ENCODE measurements at regions not wholly inside any gene's neighbourhood (a gene's known extent, or its start where the extent isn't known, plus 50 kb on each side); places are given as distances from the start of the nearest gene placed in this dataset.

DNA sequence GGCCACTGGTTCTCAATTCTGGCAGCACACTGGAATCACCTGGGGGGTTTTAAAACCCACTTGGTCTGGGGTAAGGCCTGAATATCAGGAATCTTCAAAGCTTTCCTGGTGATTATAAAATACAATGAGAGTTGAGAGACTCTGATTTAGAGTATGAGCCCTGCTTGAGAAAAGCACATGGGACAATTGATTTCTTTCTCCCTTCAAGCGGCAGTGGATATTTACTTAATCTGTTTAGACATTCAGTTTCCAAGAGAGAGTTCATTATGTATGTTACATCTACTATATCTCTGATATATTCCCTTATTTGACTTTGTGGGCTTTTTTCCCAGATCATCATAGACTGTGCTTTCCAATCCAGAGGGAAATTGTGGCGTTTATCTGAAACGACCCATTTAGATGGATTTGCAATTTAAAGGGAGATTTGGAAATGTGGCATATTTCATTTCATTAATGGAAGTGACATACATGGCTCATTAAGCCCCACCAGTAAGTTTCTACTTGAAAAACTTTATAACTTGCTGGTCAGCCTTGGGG, 171.2 kb upstream of the PFN2 start:
- Histone ChIP-seq H4K20me1 (ENCODE audit: control insufficient read depth, insufficient read depth) (no peaks in the 10 kb centered on the region), H2AFZ (ENCODE audit: control insufficient read depth, low read depth, low read length) (no peak overlapping the region), H3K9me3 (replicated peaks; ENCODE audit: control insufficient read depth, insufficient read depth, low read length) (no peaks in the 10 kb centered on the region; the same call in 1 of the 3 replicates), H3K4me1 (ENCODE audit: control insufficient read depth, insufficient read depth, low read length) (no peaks in the 10 kb centered on the region), H3K79me2 (ENCODE audit: control insufficient read depth, insufficient read depth, low read length) (no peaks in the 10 kb centered on the region), H3K4me2 (ENCODE audit: control insufficient read depth, insufficient read depth) (no peak overlapping the region), H3K27ac (ENCODE audit: control insufficient read depth, insufficient read depth) (no peak overlapping the region), H3K27me3 (replicated peaks in 1 of 2; ENCODE audit: control insufficient read depth in 2 of 2, insufficient read depth in 2 of 2, low read length in 1 of 2) (no peaks in the 10 kb centered on the region), H3K36me3 (ENCODE audit: control insufficient read depth in 2 of 2, insufficient read depth in 2 of 2, low read length in 1 of 2) (no peaks in the 10 kb centered on the region), H3K4me3 (no peak overlapping the region), H3K9ac (ENCODE audit: control insufficient read depth, insufficient read depth, low read length) (no peak overlapping the region)
- no peak for TF ChIP-seq SREBF2 (IDR thresholded peaks at IDR 0.05; ENCODE audit: low read length)
- BruUV-seq (replicated peaks), result no TSS peak
- WGBS (ENCODE audit: insufficient coverage, insufficient replicate concordance, low lambda C conversion rate, missing lambda C conversion rate), result 77% methylated on average over 3 of the region's 3 CpGs
- no peak for DNase-seq (ENCODE audit: low read depth, low spot score)
- intact Hi-C loops (cut with micrococcal nuclease; ENCODE audit: unreplicated experiment) (no loop called here), in situ Hi-C loops (cut with MboI) (no loop called here)
- ATAC-seq, result no peak
- ChIA-PET SMC1A (ENCODE audit: uncharacterized antibody, unreplicated experiment) (interaction anchor here (1.5 kb wide), 1 partner anchor 9 kb away, joined by 5 read pairs; no protein-coding TSS in a partner anchor), POLR2A (no interaction called here), RAD21 (ENCODE audit: unreplicated experiment) (no interaction called here), CTCF (no interaction called here)
- FAIRE-seq, result no peak

DNA sequence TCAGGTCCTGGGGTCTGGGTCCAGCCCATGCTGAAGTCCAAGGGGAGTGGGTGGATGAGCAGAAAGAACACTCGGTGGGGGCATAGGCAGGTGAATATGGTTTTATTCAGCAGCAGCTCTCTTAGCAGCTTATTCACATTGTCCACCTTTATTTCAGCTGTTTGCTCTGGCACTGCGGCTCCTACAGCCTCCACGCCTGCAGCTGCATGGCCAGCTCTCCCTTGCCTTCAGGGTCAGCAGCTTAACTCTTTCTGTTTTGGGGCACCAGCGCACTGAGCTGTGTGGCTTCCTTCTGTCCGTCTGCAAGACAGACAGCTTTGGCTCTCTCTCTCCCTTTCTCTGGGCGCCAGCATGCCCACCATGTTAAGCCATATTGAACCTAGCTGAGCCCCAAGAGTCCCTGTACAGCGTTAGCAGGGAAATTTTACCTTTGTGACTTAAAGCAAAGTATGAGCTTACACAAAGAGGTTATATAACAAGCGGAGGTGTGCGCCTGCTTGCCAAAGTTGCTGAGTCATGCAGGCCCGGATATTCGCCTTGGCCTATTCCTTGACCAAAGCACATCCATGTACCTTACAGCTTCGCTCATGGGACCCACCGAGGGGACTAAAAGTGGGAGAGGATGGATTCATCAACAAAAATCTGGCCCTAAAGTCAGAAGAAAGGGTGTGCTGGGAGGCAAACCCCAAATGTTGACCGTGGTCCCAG, 170.1 kb upstream of the PFN2 start:
- intact Hi-C loops (cut with micrococcal nuclease; ENCODE audit: unreplicated experiment) (no loop called here), in situ Hi-C loops (cut with MboI) (no loop called here)
- no peak for ATAC-seq
- Histone ChIP-seq H3K36me3 (ENCODE audit: control insufficient read depth in 2 of 2, insufficient read depth in 2 of 2, low read length in 1 of 2) (no peaks in the 10 kb centered on the region), H3K27ac (ENCODE audit: control insufficient read depth, insufficient read depth) (no peak overlapping the region), H2AFZ (ENCODE audit: control insufficient read depth, low read depth, low read length) (no peak overlapping the region), H3K27me3 (replicated peaks in 1 of 2; ENCODE audit: control insufficient read depth in 2 of 2, insufficient read depth in 2 of 2, low read length in 1 of 2) (no peaks in the 10 kb centered on the region), H3K79me2 (ENCODE audit: control insufficient read depth, insufficient read depth, low read length) (no peaks in the 10 kb centered on the region), H3K4me1 (ENCODE audit: control insufficient read depth, insufficient read depth, low read length) (no peaks in the 10 kb centered on the region), H3K9me3 (replicated peaks; ENCODE audit: control insufficient read depth, insufficient read depth, low read length) (no peaks in the 10 kb centered on the region; the same call in 1 of the 3 replicates), H3K9ac (ENCODE audit: control insufficient read depth, insufficient read depth, low read length) (no peak overlapping the region), H4K20me1 (ENCODE audit: control insufficient read depth, insufficient read depth) (no peaks in the 10 kb centered on the region), H3K4me3 (no peak overlapping the region), H3K4me2 (ENCODE audit: control insufficient read depth, insufficient read depth) (no peak overlapping the region)
- BruUV-seq (replicated peaks), result no TSS peak
- POLR2A ChIA-PET, result no interaction called here
- CTCF ChIA-PET, result no interaction called here
- SMC1A ChIA-PET (ENCODE audit: uncharacterized antibody, unreplicated experiment), result interaction anchor here (1.5 kb wide), 1 partner anchor 8 kb away, joined by 5 read pairs; no protein-coding TSS in a partner anchor
- FAIRE-seq, result no peak
- RAD21 ChIA-PET (ENCODE audit: unreplicated experiment), result no interaction called here
- WGBS (ENCODE audit: insufficient coverage, insufficient replicate concordance, low lambda C conversion rate, missing lambda C conversion rate), result 78% methylated on average over 14 of the region's 14 CpGs
- TF ChIP-seq ZSCAN29 (IDR thresholded peaks at IDR 0.05) (no peak), MEF2B (IDR thresholded peaks at IDR 0.05; ENCODE audit: partially characterized antibody, poor library complexity, severe bottlenecking) (no peak), ZNF217 (IDR thresholded peaks at IDR 0.05) (no peak), TCF7 (IDR thresholded peaks at IDR 0.05; ENCODE audit: borderline replicate concordance) (no peak), JUND (IDR thresholded peaks at IDR 0.05; ENCODE audit: low read depth, low read length) (no peak), EP300 (IDR thresholded peaks at IDR 0.05; ENCODE audit: borderline replicate concordance in 1 of 2, control insufficient read depth in 1 of 2, low read depth in 2 of 2, low read length in 2 of 2) (no peak), WRNIP1 (IDR thresholded peaks at IDR 0.05; ENCODE audit: borderline replicate concordance, low read depth, low read length) (no peak), NR2F1 (conservative IDR thresholded peaks at IDR 0.05) (no peak)
- TF ChIP-seq, protein P1, sequence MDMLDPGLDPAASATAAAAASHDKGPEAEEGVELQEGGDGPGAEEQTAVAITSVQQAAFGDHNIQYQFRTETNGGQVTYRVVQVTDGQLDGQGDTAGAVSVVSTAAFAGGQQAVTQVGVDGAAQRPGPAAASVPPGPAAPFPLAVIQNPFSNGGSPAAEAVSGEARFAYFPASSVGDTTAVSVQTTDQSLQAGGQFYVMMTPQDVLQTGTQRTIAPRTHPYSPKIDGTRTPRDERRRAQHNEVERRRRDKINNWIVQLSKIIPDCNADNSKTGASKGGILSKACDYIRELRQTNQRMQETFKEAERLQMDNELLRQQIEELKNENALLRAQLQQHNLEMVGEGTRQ (IDR thresholded peaks at IDR 0.05; ENCODE audit: borderline replicate concordance, low read depth, low read length), result no peak
- DNase-seq (ENCODE audit: low read depth, low spot score), result no peak
